ENCODE measurements at regions not wholly inside any gene's neighbourhood (a gene's known extent, or its start where the extent isn't known, plus 50 kb on each side); places are given as distances from the start of the nearest gene placed in this dataset.

DNA sequence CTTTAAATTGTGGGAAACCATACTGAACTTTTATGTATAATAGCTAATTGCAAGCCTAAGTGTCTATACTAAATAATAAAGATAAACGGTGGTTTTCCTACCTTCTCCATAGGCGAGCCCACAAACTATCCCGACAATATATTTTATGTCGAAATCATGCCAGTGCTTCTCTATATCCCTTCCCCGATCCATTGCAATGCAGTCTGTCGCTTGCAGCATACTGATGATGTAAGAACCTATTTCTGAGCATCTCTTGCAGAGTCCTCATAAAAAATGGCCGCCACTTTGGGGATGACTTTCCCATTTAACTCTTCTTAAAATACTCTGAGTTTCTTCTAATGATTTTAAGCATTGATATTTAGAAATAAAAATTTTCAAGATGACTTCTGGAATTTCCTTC, 58.1 kb upstream of the TLR3 start:
- Histone ChIP-seq H3K36me3 (no peaks in the 10 kb centered on the region), H3K4me1 (peaks cover 0 to 3% (median 0%) of the 10 kb centered on the region in 4 donors), H3K27ac (no peak overlapping the region), H3K27me3 (no peaks in the 10 kb centered on the region), H3K9me3 (no peaks in the 10 kb centered on the region), H3K4me3 (no peak overlapping the region)
- WGBS, 2 donors: 94 to 96% methylated on average over 7 of the region's 7 CpGs
- no peak for DNase-seq
- intact Hi-C loops (cut with DNase I): no loop called here
- no peak for TF ChIP-seq POLR2A (IDR thresholded peaks at IDR 0.05)
- TF ChIP-seq, protein P1, sequence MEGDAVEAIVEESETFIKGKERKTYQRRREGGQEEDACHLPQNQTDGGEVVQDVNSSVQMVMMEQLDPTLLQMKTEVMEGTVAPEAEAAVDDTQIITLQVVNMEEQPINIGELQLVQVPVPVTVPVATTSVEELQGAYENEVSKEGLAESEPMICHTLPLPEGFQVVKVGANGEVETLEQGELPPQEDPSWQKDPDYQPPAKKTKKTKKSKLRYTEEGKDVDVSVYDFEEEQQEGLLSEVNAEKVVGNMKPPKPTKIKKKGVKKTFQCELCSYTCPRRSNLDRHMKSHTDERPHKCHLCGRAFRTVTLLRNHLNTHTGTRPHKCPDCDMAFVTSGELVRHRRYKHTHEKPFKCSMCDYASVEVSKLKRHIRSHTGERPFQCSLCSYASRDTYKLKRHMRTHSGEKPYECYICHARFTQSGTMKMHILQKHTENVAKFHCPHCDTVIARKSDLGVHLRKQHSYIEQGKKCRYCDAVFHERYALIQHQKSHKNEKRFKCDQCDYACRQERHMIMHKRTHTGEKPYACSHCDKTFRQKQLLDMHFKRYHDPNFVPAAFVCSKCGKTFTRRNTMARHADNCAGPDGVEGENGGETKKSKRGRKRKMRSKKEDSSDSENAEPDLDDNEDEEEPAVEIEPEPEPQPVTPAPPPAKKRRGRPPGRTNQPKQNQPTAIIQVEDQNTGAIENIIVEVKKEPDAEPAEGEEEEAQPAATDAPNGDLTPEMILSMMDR (IDR thresholded peaks at IDR 0.05): no peak
- TF ChIP-seq EP300 (IDR thresholded peaks at IDR 0.05): no peak
- no peak for TF ChIP-seq POLR2AphosphoS5 (IDR thresholded peaks at IDR 0.05)

DNA sequence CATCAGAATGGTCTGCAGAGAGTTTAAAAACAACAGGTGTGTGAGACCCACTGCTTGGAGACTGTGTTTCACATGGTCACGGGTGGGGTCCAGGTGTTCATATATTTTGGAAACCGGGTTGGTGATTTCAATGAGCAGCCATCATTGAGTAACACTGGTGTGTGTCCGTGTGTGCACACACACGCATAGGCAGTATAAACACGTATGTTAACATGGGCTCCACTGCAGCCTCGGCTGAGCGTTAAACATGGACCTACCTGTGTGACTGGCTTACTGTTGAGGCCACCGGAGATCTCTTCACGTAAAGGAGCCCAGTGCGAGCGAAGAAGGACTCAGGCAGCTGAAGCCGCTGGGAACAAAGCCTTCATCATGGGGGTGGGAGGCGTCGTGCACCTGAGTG, 56.9 kb upstream of the TLR3 start:
- 96 to 97% methylated on average over 14 of the region's 14 CpGs for WGBS, 2 donors
- no peak for DNase-seq
- TF ChIP-seq, protein P1 (IDR thresholded peaks at IDR 0.05): no peak
- TF ChIP-seq POLR2AphosphoS5 (IDR thresholded peaks at IDR 0.05): no peak
- no peak for TF ChIP-seq EP300 (IDR thresholded peaks at IDR 0.05)
- no peak for TF ChIP-seq POLR2A (IDR thresholded peaks at IDR 0.05)
- Histone ChIP-seq H3K9me3 (no peaks in the 10 kb centered on the region), H3K27me3 (no peaks in the 10 kb centered on the region), H3K4me3 (no peak overlapping the region), H3K27ac (no peak overlapping the region), H3K36me3 (no peaks in the 10 kb centered on the region), H3K4me1 (peaks cover 0 to 3% (median 0%) of the 10 kb centered on the region in 4 donors)
- intact Hi-C loops (cut with DNase I): no loop called here

DNA sequence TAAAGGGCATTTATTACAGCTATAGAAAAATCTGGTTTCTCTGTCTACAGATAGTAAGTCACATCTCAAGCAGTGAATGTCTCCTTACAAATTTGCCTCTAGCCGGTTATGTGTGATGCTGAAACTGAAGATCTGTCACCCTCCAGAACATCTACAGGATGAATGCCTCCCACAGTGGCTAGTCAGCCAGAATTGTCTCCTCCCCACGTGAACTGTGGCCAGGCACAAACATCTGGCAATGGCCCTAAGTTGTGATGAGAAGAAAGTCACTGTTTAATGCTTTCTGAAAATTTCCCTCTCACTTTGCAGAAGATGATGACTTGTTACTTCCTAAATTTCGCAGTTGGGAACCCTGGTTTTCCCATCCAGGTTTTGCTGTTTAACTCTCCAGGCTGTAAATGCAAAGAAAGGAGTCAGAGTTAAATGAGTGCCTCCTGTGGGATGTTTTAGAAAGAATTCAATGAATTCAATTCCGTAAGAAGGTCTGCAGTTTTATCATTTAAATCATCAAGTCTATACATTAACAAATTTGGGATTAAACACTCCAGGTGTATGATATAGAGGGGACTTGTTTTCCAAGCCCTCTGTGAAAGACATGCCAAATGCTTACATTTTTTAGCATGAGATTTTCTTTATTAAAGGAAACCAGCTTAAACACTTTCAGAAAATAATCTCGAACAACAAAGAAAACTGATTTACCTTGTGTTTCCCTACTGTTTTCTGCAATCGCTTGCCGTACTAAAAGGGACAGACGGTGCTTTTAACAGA, 55.4 kb upstream of the TLR3 start:
- Histone ChIP-seq H3K27ac (no peak overlapping the region), H3K36me3 (no peaks in the 10 kb centered on the region), H3K27me3 (no peaks in the 10 kb centered on the region), H3K4me1 (peaks cover 0 to 3% (median 0%) of the 10 kb centered on the region in 4 donors), H3K4me3 (no peak overlapping the region), H3K9me3 (no peaks in the 10 kb centered on the region)
- 80 to 85% methylated on average over 8 of the region's 8 CpGs for whole genome bisulfite sequencing, 2 donors
- intact Hi-C loops (cut with DNase I): no loop called here
- DNase-seq: no peak
- TF ChIP-seq POLR2AphosphoS5 (IDR thresholded peaks at IDR 0.05) (no peak), POLR2A (IDR thresholded peaks at IDR 0.05) (no peak), EP300 (IDR thresholded peaks at IDR 0.05) (no peak)
- TF ChIP-seq, protein P1 (IDR thresholded peaks at IDR 0.05): no peak

DNA sequence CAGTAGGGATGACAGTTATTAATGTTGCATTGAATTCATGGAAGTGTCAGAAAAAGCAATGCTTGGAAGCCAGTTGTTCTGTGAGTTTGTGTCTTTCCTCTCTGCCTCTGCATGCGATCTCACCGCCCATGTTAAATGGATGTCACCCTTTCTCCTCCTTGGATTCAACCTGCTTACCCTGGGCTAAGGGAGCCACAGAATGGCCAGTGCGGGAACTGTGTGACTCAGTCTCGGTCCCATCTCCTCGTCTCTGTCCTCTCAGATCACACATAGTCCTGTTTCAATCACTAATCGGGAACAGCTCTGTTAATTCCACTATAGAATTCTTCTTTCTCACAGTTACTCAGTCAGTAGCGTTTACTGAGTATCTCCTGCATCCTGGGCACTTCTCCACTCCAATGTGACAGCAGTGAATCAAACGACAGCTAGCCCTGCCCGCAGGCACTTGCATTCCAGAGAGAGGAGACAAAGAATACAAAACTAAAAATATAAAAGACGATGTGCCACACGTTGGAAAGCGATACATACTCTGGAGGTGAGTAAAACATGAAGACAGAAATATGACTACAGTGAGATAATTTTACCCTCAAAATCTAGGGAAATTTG, 53.6 kb upstream of the TLR3 start:
- intact Hi-C loops (cut with DNase I): no loop called here
- TF ChIP-seq EP300 (IDR thresholded peaks at IDR 0.05) (no peak), POLR2A (IDR thresholded peaks at IDR 0.05) (no peak), POLR2AphosphoS5 (IDR thresholded peaks at IDR 0.05) (no peak)
- TF ChIP-seq, protein P1 (IDR thresholded peaks at IDR 0.05): no peak
- Histone ChIP-seq H3K9me3 (no peaks in the 10 kb centered on the region), H3K36me3 (no peaks in the 10 kb centered on the region), H3K4me3 (no peak overlapping the region), H3K27ac (no peak overlapping the region), H3K4me1 (peaks cover 0 to 3% (median 0%) of the 10 kb centered on the region in 4 donors), H3K27me3 (no peaks in the 10 kb centered on the region)
- 88 to 89% methylated on average over 12 of the region's 12 CpGs for WGBS, 2 donors
- no peak for DNase-seq
